SK-N-MC (cell line): ENCODE measurements at regions not wholly inside any gene's neighbourhood (a gene's known extent, or its start where the extent isn't known, plus 50 kb on each side); places are given as distances from the start of the nearest gene placed in this dataset.

Experiments used
- EZH2 ChIP-seq: fragments of 200-600 bp; sonication (generic); IDR thresholded peaks from one replicate; pipeline ENCODE4 v1.6.1; 2017; ENCODE audit warnings: antibody characterized with exemption
- POLR2AphosphoS5 ChIP-seq: IDR thresholded peaks from 2 replicates; pipeline ENCODE4 v1.6.1; 2012; ENCODE audit warnings: mild to moderate bottlenecking, low read depth, low read length, borderline replicate concordance

DNA sequence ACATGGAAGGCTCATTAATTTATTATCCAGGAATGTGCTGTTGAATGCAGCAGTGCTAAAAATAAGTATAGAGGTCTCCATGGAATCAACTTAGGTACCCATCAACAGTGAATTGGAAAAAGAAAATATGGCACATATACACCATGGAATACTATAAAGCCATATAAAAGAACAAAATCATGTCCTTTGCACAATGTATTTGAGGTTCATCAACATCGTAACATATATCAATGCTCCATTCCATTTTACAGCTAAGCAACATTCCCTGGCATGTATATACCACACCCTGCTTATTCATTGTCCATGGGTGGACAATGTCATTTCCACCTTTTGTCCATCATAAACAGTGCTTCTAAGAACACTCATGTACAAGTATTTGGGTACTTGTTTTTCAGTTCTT lies 147.8 kb upstream of the RASSF8 start:
- TF ChIP-seq EZH2 (no peak), POLR2AphosphoS5 (no peak)
